Liver (tissue), 8 donors: ENCODE measurements at regions not wholly inside any gene's neighbourhood (a gene's known extent, or its start where the extent isn't known, plus 50 kb on each side); places are given as distances from the start of the nearest gene placed in this dataset.
A peak's percentile ranks its signal among the peaks of the same experiment; 100 is the strongest.

Experiments
- DNase-seq: peaks from one replicate; pipeline ENCODE4 v3.0.0-alpha.2; 2017; ENCODE audit warnings: low spot score
- H3K27ac ChIP-seq, 2 donors: one replicate each; pipeline ENCODE4 v1.7.0; 2013; ENCODE audit warnings: inconsistent platforms in 2 of 2, low read length in 2 of 2, control low read depth in 1 of 2, low read depth in 1 of 2, mild to moderate bottlenecking in 1 of 2
- H3K27me3 ChIP-seq, 4 donors: one replicate each; pipeline versions ENCODE4 v1.6.1 to v1.7.0; 2013; ENCODE audit warnings: low read length in 3 of 4, inconsistent platforms in 1 of 4, mild to moderate bottlenecking in 1 of 4, moderate library complexity in 1 of 4; ENCODE audit not compliant: control insufficient read depth in 4 of 4, insufficient read depth in 4 of 4
- H3K36me3 ChIP-seq, 4 donors: one replicate each; pipeline versions ENCODE4 v1.6.1 to v1.7.0; 2013; ENCODE audit warnings: low read length in 3 of 4, mild to moderate bottlenecking in 3 of 4, low read depth in 1 of 4, moderate library complexity in 1 of 4; ENCODE audit not compliant: control insufficient read depth in 4 of 4, insufficient read depth in 3 of 4
- H3K4me1 ChIP-seq, 4 donors: one replicate each; pipeline versions ENCODE4 v1.6.1 to v1.7.0; 2013; ENCODE audit warnings: low read length in 3 of 4, mild to moderate bottlenecking in 3 of 4, moderate library complexity in 1 of 4; ENCODE audit not compliant: control insufficient read depth in 4 of 4, insufficient read depth in 4 of 4
- H3K4me3 ChIP-seq, 3 donors: one replicate each; pipeline versions ENCODE4 v1.6.1 to v1.7.0; 2013; ENCODE audit warnings: low read length in 3 of 3, control low read depth in 1 of 3, low read depth in 1 of 3, mild to moderate bottlenecking in 1 of 3
- H3K9ac ChIP-seq, 2 donors: one replicate each; pipeline ENCODE4 v1.7.0; 2013; ENCODE audit warnings: low read length in 2 of 2, mild to moderate bottlenecking in 2 of 2, moderate library complexity in 2 of 2, control low read depth in 1 of 2, low read depth in 1 of 2
- H3K9me3 ChIP-seq, 4 donors: one replicate each; pipeline versions ENCODE4 v1.6.1 to v1.7.0; 2013; ENCODE audit warnings: low read length in 3 of 4; ENCODE audit not compliant: control insufficient read depth in 4 of 4
- ATF3 ChIP-seq: IDR thresholded peaks from 2 replicates; pipeline ENCODE4 v1.6.1; 2016; ENCODE audit warnings: antibody characterized with exemption
- CTCF ChIP-seq: fragments of 150-350 bp; IDR thresholded peaks from 2 replicates; pipeline ENCODE4 v1.5.1; 2017; ENCODE audit warnings: improper control_type of control experiment, low read depth, low read length; ENCODE audit not compliant: missing input control
- EGR1 ChIP-seq, 2 donors: IDR thresholded peaks; 2 replicates each; pipeline ENCODE4 v1.6.1; 2016 to 2018; ENCODE audit warnings: antibody characterized with exemption in 2 of 2, low read depth in 2 of 2
- FOXA1 ChIP-seq: IDR thresholded peaks from 2 replicates; pipeline ENCODE4 v1.6.1; 2016; ENCODE audit warnings: antibody characterized with exemption
- FOXA2 ChIP-seq: IDR thresholded peaks from 2 replicates; pipeline ENCODE4 v1.6.1; 2016; ENCODE audit warnings: antibody characterized with exemption
- HNF4A ChIP-seq, 2 donors: conservative IDR thresholded peaks; 2 replicates each; pipeline ENCODE4 v1.6.1; 2016; ENCODE audit warnings: antibody characterized with exemption in 2 of 2, mild to moderate bottlenecking in 2 of 2
- HNF4G ChIP-seq: IDR thresholded peaks from 2 replicates; pipeline ENCODE4 v1.6.1; 2016; ENCODE audit warnings: antibody characterized with exemption
- JUND ChIP-seq, 2 donors: IDR thresholded peaks; 2 replicates each; pipeline ENCODE4 v1.6.1; 2016; ENCODE audit warnings: antibody characterized with exemption in 2 of 2
- NR2F2 ChIP-seq: IDR thresholded peaks from 2 replicates; pipeline ENCODE4 v1.6.1; 2016; ENCODE audit warnings: antibody characterized with exemption
- RAD21 ChIP-seq, 2 donors: IDR thresholded peaks; 2 replicates each; pipeline ENCODE4 v1.6.1; 2016; ENCODE audit warnings: antibody characterized with exemption in 2 of 2, mild to moderate bottlenecking in 2 of 2
- RXRA ChIP-seq, 2 donors: IDR thresholded peaks; 2 replicates each; pipeline ENCODE4 v1.6.1; 2017 to 2018; ENCODE audit warnings: antibody characterized with exemption in 2 of 2, mild to moderate bottlenecking in 1 of 2
- TAF1 ChIP-seq: conservative IDR thresholded peaks from 2 replicates; pipeline ENCODE4 v1.6.1; 2016; ENCODE audit warnings: antibody characterized with exemption, mild to moderate bottlenecking
- YY1 ChIP-seq: IDR thresholded peaks from 2 replicates; pipeline ENCODE4 v1.6.1; 2016; ENCODE audit warnings: antibody characterized with exemption, mild to moderate bottlenecking
- ZBTB33 ChIP-seq: IDR thresholded peaks from 2 replicates; pipeline ENCODE4 v1.6.1; 2016; ENCODE audit warnings: antibody characterized with exemption
- WGBS: extraction: QIAGEN DNeasy Blood & Tissue Kit; methylation state at CpG from one replicate; pipeline ENCODE4 v1.1.7; 2013; 5-methylcytosine and 5-hydroxymethylcytosine counted together
- TF ChIP-seq, protein P1 (sequence below): IDR thresholded peaks from 2 replicates; pipeline ENCODE4 v1.6.1; 2016; ENCODE audit warnings: antibody characterized with exemption
- donor health status: healthy.
- donor health status: healthy.
- donor health status: healthy.
- donor health status: healthy.
- donor health status: healthy.

GRCh38 chr6:44043479-44044153 lies 83.6 kb downstream of the MRPL14 start:
- no peak overlapping the region for H3K27ac ChIP-seq
- no peak overlapping the region for H3K9ac ChIP-seq
- no peaks in the 10 kb centered on the region for H3K36me3 ChIP-seq
- WGBS = 81% methylated on average over 2 of the region's 2 CpGs
- H3K27me3 ChIP-seq = no peaks in the 10 kb centered on the region
- no peak overlapping the region for H3K4me3 ChIP-seq
- no peak for DNase-seq
- TF ChIP-seq EGR1 (IDR thresholded peaks at IDR 0.05; ENCODE audit: low read depth in 2 of 2) (no peak), JUND (IDR thresholded peaks at IDR 0.05) (peak in 1 of 2 donors; percentile 6), NR2F2 (peak; percentile 28)
- no peaks in the 10 kb centered on the region for H3K9me3 ChIP-seq
- H3K4me1 ChIP-seq = peaks cover 5 to 19% (median 12%) of the 10 kb centered on the region in 4 donors

- WGBS = 36% methylated on average over 1 of the region's 1 CpG
- Histone ChIP-seq H3K4me3 (no peak overlapping the region), H3K36me3 (no peaks in the 10 kb centered on the region), H3K27ac (no peak overlapping the region), H3K27me3 (no peaks in the 10 kb centered on the region), H3K4me1 (peaks cover 5 to 19% (median 12%) of the 10 kb centered on the region in 4 donors), H3K9ac (no peak overlapping the region), H3K9me3 (no peaks in the 10 kb centered on the region)
- no peak for DNase-seq
- TF ChIP-seq JUND (IDR thresholded peaks at IDR 0.05) (peak in 1 of 2 donors; percentile 61), TAF1 (no peak), NR2F2 (no peak), FOXA2 (no peak), RAD21 (IDR thresholded peaks at IDR 0.05) (no peak), EGR1 (IDR thresholded peaks at IDR 0.05; ENCODE audit: low read depth in 2 of 2) (no peak), FOXA1 (no peak), HNF4A (conservative IDR thresholded peaks at IDR 0.05) (peak; percentile 73 to 93), HNF4G (no peak), RXRA (IDR thresholded peaks at IDR 0.05) (peak; percentile 6 to 75), YY1 (no peak), ZBTB33 (no peak), CTCF (no peak), ATF3 (no peak)
- TF ChIP-seq, protein P1, sequence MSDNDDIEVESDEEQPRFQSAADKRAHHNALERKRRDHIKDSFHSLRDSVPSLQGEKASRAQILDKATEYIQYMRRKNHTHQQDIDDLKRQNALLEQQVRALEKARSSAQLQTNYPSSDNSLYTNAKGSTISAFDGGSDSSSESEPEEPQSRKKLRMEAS = no peak
These were observed 84.2 kb downstream of the MRPL14 start for GRCh38 chr6:44042989-44043478.
